SK-N-SH (cell line): ENCODE measurements at regions not wholly inside any gene's neighbourhood (a gene's known extent, or its start where the extent isn't known, plus 50 kb on each side); places are given as distances from the start of the nearest gene placed in this dataset.
A peak's percentile ranks its signal among the peaks of the same experiment; 100 is the strongest.

Experiments used
- CTCF ChIA-PET: fragments of 300-600, 350-600 bp; formaldehyde crosslinking; extraction: SDS; loops from one replicate; lab custom pipeline; 2021; lab: Yijun Ruan, JAX
- POLR2A ChIA-PET: fragments of 350-600 bp; sonication (Branson Sonifier 250); formaldehyde crosslinking; extraction: SDS; loops from one replicate; lab custom pipeline; 2020; ENCODE audit warnings: antibody characterized with exemption, inconsistent platforms; lab: Yijun Ruan, JAX
- DNase-seq: peaks from one replicate; pipeline ENCODE4 v3.0.0; 2012
- H2AFZ ChIP-seq: fragments of 200-600 bp; sonication (generic); 2 replicates; pipeline ENCODE4 v1.8.1; 2016; ENCODE audit warnings: antibody characterized with exemption, mild to moderate bottlenecking, low read depth
- H3F3A ChIP-seq: fragments of 200-600 bp; sonication (generic); replicated peaks from 2 replicates; pipeline ENCODE3; 2016; ENCODE audit warnings: antibody characterized with exemption, mild to moderate bottlenecking; ENCODE audit not compliant: insufficient read depth
- H3K27ac ChIP-seq, 2 experiments: fragments of 200-500 bp in 1 of 2; fragments of 200-600 bp in 1 of 2; sonication (Bioruptor generic) in 1 of 2; sonication (generic), shearing (Covaris generic) in 1 of 2; 2 replicates each; pipeline versions ENCODE4 v1.5.1 to v1.6.1; 2014 to 2016; ENCODE audit warnings: low read depth in 2 of 2, inconsistent platforms in 1 of 2, low read length in 1 of 2, mild to moderate bottlenecking in 1 of 2, mixed read lengths in 1 of 2
- H3K27me3 ChIP-seq: fragments of 200-600 bp; sonication (generic), shearing (Covaris generic); 2 replicates; pipeline ENCODE4 v1.6.1; 2016; ENCODE audit warnings: mixed run types; ENCODE audit not compliant: insufficient read depth
- H3K36me3 ChIP-seq, 2 experiments: fragments of 200-500 bp in 1 of 2; fragments of 200-600 bp in 1 of 2; sonication (Bioruptor generic) in 1 of 2; sonication (generic) in 1 of 2; replicated peaks in 1 of 2; 2 replicates each; pipeline versions ENCODE3 to v1.5.1; 2014 to 2016; ENCODE audit warnings: low read length in 1 of 2, mild to moderate bottlenecking in 1 of 2; ENCODE audit not compliant: insufficient read depth in 2 of 2, control insufficient read depth in 1 of 2
- H3K4me1 ChIP-seq, 2 experiments: fragments of 200-500 bp in 1 of 2; fragments of 200-600 bp in 1 of 2; sonication (Bioruptor generic) in 1 of 2; sonication (generic), shearing (Covaris generic) in 1 of 2; 2 replicates each; pipeline versions ENCODE4 v1.5.1 to v1.6.1; 2014 to 2016; ENCODE audit warnings: low read depth in 1 of 2, low read length in 1 of 2, mixed run types in 1 of 2; ENCODE audit not compliant: insufficient read depth in 2 of 2, control insufficient read depth in 1 of 2
- H3K4me2 ChIP-seq: fragments of 200-600 bp; sonication (generic), shearing (Covaris generic); 2 replicates; pipeline ENCODE4 v1.6.1; 2017; ENCODE audit warnings: mixed run types
- H3K4me3 ChIP-seq, 2 experiments: fragments of 200-500 bp in 1 of 2; fragments of 200-600 bp in 1 of 2; sonication (Bioruptor generic) in 1 of 2; sonication (generic), shearing (Covaris generic) in 1 of 2; 2 replicates each; pipeline versions ENCODE4 v1.5.1 to v1.8.1; 2014 to 2016; ENCODE audit warnings: low read depth in 2 of 2, inconsistent platforms in 1 of 2, low read length in 1 of 2, mild to moderate bottlenecking in 1 of 2, mixed read lengths in 1 of 2, moderate library complexity in 1 of 2
- H3K79me2 ChIP-seq: fragments of 200-600 bp; sonication (generic); 2 replicates; pipeline ENCODE4 v1.8.1; 2017; ENCODE audit warnings: mild to moderate bottlenecking; ENCODE audit not compliant: insufficient read depth
- H3K9ac ChIP-seq: fragments of 200-600 bp; sonication (generic); 2 replicates; pipeline ENCODE4 v1.6.1; 2017; ENCODE audit warnings: mixed run types
- H3K9me2 ChIP-seq: fragments of 200-600 bp; sonication (generic); 2 replicates; pipeline ENCODE4 v1.6.1; 2017; ENCODE audit warnings: mixed run types
- H3K9me3 ChIP-seq: fragments of 200-600 bp; sonication (generic); 2 replicates; pipeline ENCODE4 v1.6.1; 2017; ENCODE audit warnings: mixed run types, mild to moderate bottlenecking, moderate library complexity
- H4K20me1 ChIP-seq: fragments of 200-600 bp; sonication (generic); 2 replicates; pipeline ENCODE4 v1.6.1; 2017; ENCODE audit warnings: mild to moderate bottlenecking, mixed run types; ENCODE audit not compliant: insufficient read depth
- ELF1 ChIP-seq: IDR thresholded peaks from 2 replicates; pipeline ENCODE4 v1.4.0; 2012
- EP300 ChIP-seq, 2 experiments: IDR thresholded peaks; 2 replicates each; pipeline versions ENCODE4 v1.4.0 to v1.6.1; 2012; ENCODE audit warnings: borderline replicate concordance in 1 of 2, low read depth in 1 of 2, low read length in 1 of 2
- EZH2phosphoT487 ChIP-seq: fragments of 200-600 bp; sonication (generic); IDR thresholded peaks from 2 replicates; pipeline ENCODE4 v1.6.1; 2017; ENCODE audit warnings: low read depth, mixed run types, mild to moderate bottlenecking, antibody characterized with exemption, moderate library complexity, borderline replicate concordance
- FOSL2 ChIP-seq: IDR thresholded peaks from 2 replicates; pipeline ENCODE4 v1.4.0; 2012; ENCODE audit warnings: low read depth, mild to moderate bottlenecking, moderate library complexity, borderline replicate concordance
- GABPA ChIP-seq: IDR thresholded peaks from 2 replicates; pipeline ENCODE4 v1.4.0; 2012; ENCODE audit warnings: low read depth, mild to moderate bottlenecking
- MEF2A ChIP-seq: IDR thresholded peaks from 2 replicates; pipeline ENCODE4 v1.4.0; 2012; ENCODE audit warnings: low read depth, borderline replicate concordance
- MXI1 ChIP-seq: IDR thresholded peaks from 2 replicates; pipeline ENCODE4 v1.6.1; 2012; ENCODE audit warnings: mild to moderate bottlenecking, low read depth, low read length, improper control_type of control experiment
- NRF1 ChIP-seq: IDR thresholded peaks from 2 replicates; pipeline ENCODE4 v1.6.1; 2012; ENCODE audit warnings: low read depth, mild to moderate bottlenecking, low read length
- YY1 ChIP-seq: IDR thresholded peaks from 2 replicates; pipeline ENCODE4 v1.4.0; 2012; ENCODE audit warnings: low read depth, mild to moderate bottlenecking
- WGBS: methylation state at CpG from one replicate; pipeline ENCODE4 v1.1.6; 2017; ENCODE audit warnings: low lambda C conversion rate; 5-methylcytosine and 5-hydroxymethylcytosine counted together
- TF ChIP-seq, protein P1 (sequence below): IDR thresholded peaks from 2 replicates; pipeline ENCODE4 v1.4.0; 2012; ENCODE audit warnings: low read depth, borderline replicate concordance
- TF ChIP-seq, protein P2 (sequence below): fragments of 200-600 bp; sonication (generic); IDR thresholded peaks from 2 replicates; pipeline ENCODE4 v1.6.1; 2017; ENCODE audit warnings: antibody characterized with exemption, mild to moderate bottlenecking, moderate library complexity

DNA sequence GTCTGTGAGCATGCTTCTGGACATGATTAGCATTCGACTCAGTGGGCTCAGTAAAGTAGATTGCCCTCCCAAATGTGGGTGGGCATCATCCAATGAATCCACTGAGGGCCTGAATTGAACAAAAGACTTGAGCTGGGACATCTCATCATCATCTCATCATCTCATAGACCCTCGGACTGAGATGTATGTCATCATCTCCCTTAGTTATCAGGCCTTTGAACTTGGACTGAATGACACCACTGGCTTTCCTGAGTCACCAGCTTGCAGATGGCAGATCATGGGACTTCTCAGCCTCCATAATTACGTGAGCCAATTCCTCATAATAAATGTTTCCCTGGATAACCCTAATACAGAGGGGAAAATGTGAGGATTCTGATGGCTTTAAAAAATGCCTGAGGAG is 128.3 kb upstream of the LSM8 start (continued):
- no peak for TF ChIP-seq EP300 (IDR thresholded peaks at IDR 0.05; ENCODE audit: borderline replicate concordance in 1 of 2, low read depth in 1 of 2, low read length in 1 of 2)

DNA sequence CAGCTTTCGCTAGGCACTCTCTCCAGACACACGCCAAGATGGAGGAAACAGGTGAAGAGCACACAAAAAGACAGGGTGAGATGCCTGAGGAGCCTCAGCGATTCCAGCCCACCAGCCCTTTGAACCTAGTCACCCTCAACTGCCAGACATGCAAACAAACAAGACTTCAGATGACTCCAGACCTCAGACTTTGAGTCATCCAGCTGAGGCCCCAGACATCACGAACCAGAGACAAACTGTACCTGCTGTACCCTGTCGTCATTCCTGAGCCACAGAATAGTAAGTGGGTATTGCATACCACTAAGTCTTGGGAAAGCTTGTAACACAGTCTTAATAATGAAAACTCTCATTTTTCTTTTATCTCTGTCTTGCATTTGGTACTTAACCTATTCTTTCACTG is 126.6 kb upstream of the LSM8 start:
- no peak overlapping the region for H3K9ac ChIP-seq
- no peaks in the 10 kb centered on the region for H3F3A ChIP-seq
- H3K27me3 ChIP-seq, result no peaks in the 10 kb centered on the region
- DNase-seq, result no peak
- no peak overlapping the region for H3K27ac ChIP-seq
- H3K4me1 ChIP-seq, result no peaks in the 10 kb centered on the region
- CTCF ChIA-PET, result no interaction called here
- no peak overlapping the region for H2AFZ ChIP-seq
- H3K4me3 ChIP-seq, result no peak overlapping the region
- H3K4me2 ChIP-seq, result no peak overlapping the region
- H3K9me3 ChIP-seq, result no peaks in the 10 kb centered on the region
- 7% methylated on average over 5 of the region's 5 CpGs for WGBS
- H3K79me2 ChIP-seq, result no peaks in the 10 kb centered on the region
- POLR2A ChIA-PET, result no interaction called here
- no peaks in the 10 kb centered on the region for H3K36me3 ChIP-seq
- no peaks in the 10 kb centered on the region for H3K9me2 ChIP-seq
- H4K20me1 ChIP-seq, result no peaks in the 10 kb centered on the region
- TF ChIP-seq MXI1 (no peak), MEF2A (no peak), YY1 (no peak), GABPA (no peak), EP300 (IDR thresholded peaks at IDR 0.05; ENCODE audit: borderline replicate concordance in 1 of 2, low read depth in 1 of 2, low read length in 1 of 2) (no peak), NRF1 (no peak), EZH2phosphoT487 (no peak), ELF1 (no peak)
- TF ChIP-seq, protein P1, sequence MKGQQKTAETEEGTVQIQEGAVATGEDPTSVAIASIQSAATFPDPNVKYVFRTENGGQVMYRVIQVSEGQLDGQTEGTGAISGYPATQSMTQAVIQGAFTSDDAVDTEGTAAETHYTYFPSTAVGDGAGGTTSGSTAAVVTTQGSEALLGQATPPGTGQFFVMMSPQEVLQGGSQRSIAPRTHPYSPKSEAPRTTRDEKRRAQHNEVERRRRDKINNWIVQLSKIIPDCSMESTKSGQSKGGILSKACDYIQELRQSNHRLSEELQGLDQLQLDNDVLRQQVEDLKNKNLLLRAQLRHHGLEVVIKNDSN, result no peak
- TF ChIP-seq, protein P2, sequence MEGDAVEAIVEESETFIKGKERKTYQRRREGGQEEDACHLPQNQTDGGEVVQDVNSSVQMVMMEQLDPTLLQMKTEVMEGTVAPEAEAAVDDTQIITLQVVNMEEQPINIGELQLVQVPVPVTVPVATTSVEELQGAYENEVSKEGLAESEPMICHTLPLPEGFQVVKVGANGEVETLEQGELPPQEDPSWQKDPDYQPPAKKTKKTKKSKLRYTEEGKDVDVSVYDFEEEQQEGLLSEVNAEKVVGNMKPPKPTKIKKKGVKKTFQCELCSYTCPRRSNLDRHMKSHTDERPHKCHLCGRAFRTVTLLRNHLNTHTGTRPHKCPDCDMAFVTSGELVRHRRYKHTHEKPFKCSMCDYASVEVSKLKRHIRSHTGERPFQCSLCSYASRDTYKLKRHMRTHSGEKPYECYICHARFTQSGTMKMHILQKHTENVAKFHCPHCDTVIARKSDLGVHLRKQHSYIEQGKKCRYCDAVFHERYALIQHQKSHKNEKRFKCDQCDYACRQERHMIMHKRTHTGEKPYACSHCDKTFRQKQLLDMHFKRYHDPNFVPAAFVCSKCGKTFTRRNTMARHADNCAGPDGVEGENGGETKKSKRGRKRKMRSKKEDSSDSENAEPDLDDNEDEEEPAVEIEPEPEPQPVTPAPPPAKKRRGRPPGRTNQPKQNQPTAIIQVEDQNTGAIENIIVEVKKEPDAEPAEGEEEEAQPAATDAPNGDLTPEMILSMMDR, result no peak
- TF ChIP-seq, all 33 proteins: peak for 0

DNA sequence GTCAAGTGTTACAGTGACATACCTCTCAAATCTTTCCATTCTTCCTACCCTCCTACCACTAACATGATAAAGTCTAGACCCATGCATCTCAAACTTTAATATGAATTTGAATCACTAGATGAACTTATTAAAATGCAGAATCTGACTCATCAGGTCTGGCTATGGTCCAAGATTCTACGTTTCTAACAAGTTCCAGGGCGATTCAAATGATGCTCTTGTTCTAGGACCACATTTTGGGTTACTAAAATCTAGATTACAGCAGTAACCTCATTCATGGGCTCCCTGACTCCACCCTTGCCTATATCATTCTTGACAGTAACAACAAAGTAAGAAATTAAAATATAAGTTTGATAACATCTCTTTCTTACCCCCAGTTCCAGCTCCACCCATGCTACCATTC is 124.8 kb upstream of the LSM8 start:
- TF ChIP-seq MXI1, result no peak
- TF ChIP-seq FOSL2, result 0 out of 2 replicates have a peak, but pooled peaks have one; percentile 3

More for the DNA sequence above, 124.8 kb upstream of the LSM8 start:
- 9% methylated on average over 2 of the region's 2 CpGs for WGBS
- Histone ChIP-seq H4K20me1 (no peaks in the 10 kb centered on the region), H3F3A (no peaks in the 10 kb centered on the region), H3K9ac (no peak overlapping the region), H3K27me3 (no peaks in the 10 kb centered on the region), H2AFZ (no peak overlapping the region), H3K4me1 (no peaks in the 10 kb centered on the region), H3K36me3 (no peaks in the 10 kb centered on the region), H3K27ac (no peak overlapping the region), H3K9me2 (no peaks in the 10 kb centered on the region), H3K9me3 (no peaks in the 10 kb centered on the region), H3K4me2 (no peak overlapping the region), H3K4me3 (no peak overlapping the region), H3K79me2 (no peaks in the 10 kb centered on the region)
- POLR2A ChIA-PET, result no interaction called here
- no peak for DNase-seq
- CTCF ChIA-PET, result no interaction called here
